NCI-H446 (cell line): ENCODE measurements at regions not wholly inside any gene's neighbourhood (a gene's known extent, or its start where the extent isn't known, plus 50 kb on each side); places are given as distances from the start of the nearest gene placed in this dataset.

Experiments used
- DNase-seq, 2 experiments: peaks; one replicate each; lab custom pipeline; 2025; lab: John Stamatoyannopoulos, UW

- DNase-seq: no peak
Measured at GRCh38 chr16:54411544-54411943, 125.0 kb upstream of the IRX3 start.

GRCh38 chr16:54409982-54410381 is 123.4 kb upstream of the IRX3 start:
- DNase-seq: no peak

- no peak for DNase-seq
Measured at GRCh38 chr16:54407596-54407995, 121.0 kb upstream of the IRX3 start.

GRCh38 chr16:54405478-54405877 is 118.9 kb upstream of the IRX3 start:
- DNase-seq: no peak

GRCh38 chr16:54403580-54403979 is 117.0 kb upstream of the IRX3 start:
- DNase-seq: no peak

- DNase-seq: no peak
Measured at GRCh38 chr16:54402873-54403272, 116.3 kb upstream of the IRX3 start.

GRCh38 chr16:54402270-54402669 is 115.7 kb upstream of the IRX3 start:
- no peak for DNase-seq

GRCh38 chr16:54400261-54400660 is 113.7 kb upstream of the IRX3 start:
- DNase-seq: no peak

- DNase-seq: no peak
Measured at GRCh38 chr16:54398986-54399385, 112.4 kb upstream of the IRX3 start.

GRCh38 chr16:54397838-54398237 is 111.3 kb upstream of the IRX3 start:
- no peak for DNase-seq

GRCh38 chr16:54397190-54397835 is 110.7 kb upstream of the IRX3 start:
- no peak for DNase-seq

- no peak for DNase-seq
Measured at GRCh38 chr16:54389836-54390494, 103.4 kb upstream of the IRX3 start.

- DNase-seq: no peak
Measured at GRCh38 chr16:54385141-54385540, 98.6 kb upstream of the IRX3 start.

GRCh38 chr16:54381601-54382313 is 95.2 kb upstream of the IRX3 start:
- no peak for DNase-seq

GRCh38 chr16:54375071-54375470 is 88.5 kb upstream of the IRX3 start:
- no peak for DNase-seq

- no peak for DNase-seq
Measured at GRCh38 chr16:54373534-54374520, 87.2 kb upstream of the IRX3 start.

- no peak for DNase-seq
Measured at GRCh38 chr16:54370278-54371040, 83.9 kb upstream of the IRX3 start.

- no peak for DNase-seq
Measured at GRCh38 chr16:54369861-54370260, 83.3 kb upstream of the IRX3 start.

- no peak for DNase-seq
Measured at GRCh38 chr16:54366943-54367342, 80.4 kb upstream of the IRX3 start.

- no peak for DNase-seq
Measured at GRCh38 chr16:54365990-54366634, 79.5 kb upstream of the IRX3 start.

GRCh38 chr16:54363766-54364165 is 77.2 kb upstream of the IRX3 start:
- no peak for DNase-seq
